HG02852 (cell line): ENCODE measurements at regions not wholly inside any gene's neighbourhood (a gene's known extent, or its start where the extent isn't known, plus 50 kb on each side); places are given as distances from the start of the nearest gene placed in this dataset.

Experiments used
- ATAC-seq: cut with Tn5 transposase; IDR thresholded peaks from one replicate; pipeline ENCODE4 v1.9.1; 2021; ENCODE audit warnings: mild to moderate bottlenecking, moderate library complexity; ENCODE audit not compliant: unreplicated experiment

DNA sequence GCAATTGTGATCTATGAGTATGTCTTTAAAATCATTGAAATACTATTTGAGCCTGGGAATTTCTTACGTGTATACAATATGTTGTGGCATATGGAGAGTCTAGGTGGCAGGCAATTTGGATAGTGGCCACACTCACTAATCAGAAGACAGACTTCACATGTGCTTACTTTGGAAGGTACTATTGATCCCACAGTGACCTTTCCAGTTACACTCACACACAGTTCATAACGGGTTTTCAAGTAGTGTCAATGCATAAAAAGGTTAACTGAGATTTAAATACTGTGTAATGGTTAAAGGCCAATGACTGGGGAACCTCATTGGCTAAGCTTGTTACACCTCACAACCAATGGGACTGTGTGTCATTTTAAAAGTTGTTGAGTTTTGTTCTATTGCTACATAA is 783.2 kb downstream of the RPA4 start:
- ATAC-seq = no peak

- ATAC-seq = no peak
Measured at GRCh38 chrX:97668126-97668525, 784.4 kb downstream of the RPA4 start.

GRCh38 chrX:97672138-97672537 is 788.4 kb downstream of the RPA4 start:
- no peak for ATAC-seq

GRCh38 chrX:97672608-97673007 is 788.9 kb downstream of the RPA4 start:
- no peak for ATAC-seq

- no peak for ATAC-seq
Measured at GRCh38 chrX:97673135-97673534, 789.4 kb downstream of the RPA4 start.

DNA sequence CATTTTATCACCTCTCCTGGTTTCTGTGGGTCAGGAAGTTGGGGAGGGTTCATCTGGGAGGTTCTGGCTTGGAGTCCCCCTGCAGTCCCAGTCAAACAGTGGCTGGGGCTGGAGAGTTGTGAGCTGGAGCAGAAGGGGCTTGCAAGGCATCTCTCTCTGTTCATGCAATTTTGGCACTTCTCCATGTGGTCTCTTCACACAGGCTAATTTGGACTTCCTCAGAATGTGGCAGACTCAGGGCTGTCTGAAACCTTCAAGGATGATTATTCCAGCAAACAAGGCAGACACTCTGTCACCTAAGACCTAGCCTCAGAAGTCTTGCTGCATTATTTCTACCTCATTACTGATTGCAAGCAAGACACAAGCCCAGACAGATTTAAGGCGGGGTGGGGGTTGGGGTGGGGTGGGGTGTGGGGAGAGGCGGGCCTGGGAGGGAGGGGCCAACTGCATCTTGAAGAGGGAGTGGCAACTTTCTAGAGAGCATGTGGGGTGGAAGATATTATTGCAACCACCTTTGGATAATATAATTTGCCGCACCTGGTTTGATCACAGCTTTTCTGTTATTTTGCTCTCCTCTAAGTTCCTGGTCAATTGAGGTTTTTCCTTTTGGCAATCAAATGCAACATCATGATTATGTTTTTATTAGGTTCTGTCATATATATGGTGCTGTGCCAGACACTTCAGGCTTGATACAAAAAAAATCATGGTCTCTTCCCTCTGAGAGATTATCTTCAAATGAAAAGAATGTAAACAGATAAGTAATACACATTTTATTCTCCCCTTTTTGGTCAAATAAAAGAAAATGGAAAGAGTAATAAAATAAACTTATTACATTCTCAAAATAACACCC is 799.5 kb downstream of the RPA4 start:
- ATAC-seq = no peak

GRCh38 chrX:97685753-97686152 is 802.0 kb downstream of the RPA4 start:
- ATAC-seq = peak; percentile 61

DNA sequence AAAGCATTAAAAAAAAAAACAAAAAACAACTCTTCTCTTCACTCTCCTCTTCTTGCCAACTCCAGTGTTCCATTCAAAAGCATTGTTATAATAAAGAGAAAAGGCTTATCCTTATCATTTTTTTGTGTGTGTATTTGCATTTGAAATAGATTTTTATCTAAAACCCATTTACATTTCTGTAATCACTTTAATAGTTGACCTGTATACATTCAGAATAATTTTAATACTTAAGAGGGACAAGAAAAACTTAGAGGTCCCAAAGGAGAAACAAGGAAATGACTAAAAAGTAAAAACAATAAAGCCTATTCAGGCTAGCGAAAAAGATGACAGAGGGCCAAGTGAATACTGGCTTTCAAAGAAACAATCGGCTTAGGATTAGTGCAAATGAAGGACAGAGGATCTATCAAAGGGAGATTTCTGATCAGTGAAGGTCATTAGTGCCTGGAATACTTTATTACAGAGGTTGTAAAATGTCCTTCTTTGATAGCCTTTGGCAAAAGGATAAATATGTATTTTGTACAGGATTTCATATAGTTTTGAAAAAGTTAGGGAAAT is 808.3 kb downstream of the RPA4 start:
- ATAC-seq = no peak

DNA sequence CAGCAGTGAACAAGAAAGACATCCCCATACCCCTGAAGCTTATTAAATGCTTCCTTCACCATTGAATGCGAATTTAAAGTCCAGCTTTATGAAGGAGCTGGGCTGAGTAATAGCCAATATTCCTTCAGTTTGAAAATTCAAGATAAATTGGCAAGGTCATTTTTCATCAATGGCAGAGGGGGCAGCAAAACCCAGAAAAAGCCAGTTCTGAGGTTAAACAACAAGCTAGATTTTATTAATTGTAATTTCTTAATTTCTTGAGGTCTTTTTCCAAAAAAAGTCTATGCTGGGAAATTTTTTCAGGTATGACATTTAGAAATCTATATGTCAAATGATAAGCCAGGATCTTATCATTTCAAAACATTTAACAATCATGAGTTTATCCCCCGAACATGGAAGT is 808.9 kb downstream of the RPA4 start:
- no peak for ATAC-seq

DNA sequence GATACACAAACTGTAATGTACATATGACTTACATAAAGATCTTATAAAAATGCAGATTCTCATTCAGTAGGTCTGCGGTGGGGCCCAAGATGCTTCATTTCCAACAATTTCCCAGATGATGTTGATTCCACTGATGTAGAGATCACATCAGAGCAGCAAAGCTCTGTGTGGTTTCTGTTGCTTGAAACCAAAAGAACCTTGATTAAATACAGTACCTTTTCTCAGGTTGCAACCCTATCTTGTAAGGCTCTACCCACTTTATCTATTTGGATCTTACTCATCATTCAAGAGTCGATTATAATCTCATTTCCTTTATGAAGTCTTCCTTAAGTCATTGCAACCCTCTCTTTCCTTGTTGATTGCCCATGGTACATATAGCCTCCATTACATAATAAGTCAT is 816.8 kb downstream of the RPA4 start:
- no peak for ATAC-seq

DNA sequence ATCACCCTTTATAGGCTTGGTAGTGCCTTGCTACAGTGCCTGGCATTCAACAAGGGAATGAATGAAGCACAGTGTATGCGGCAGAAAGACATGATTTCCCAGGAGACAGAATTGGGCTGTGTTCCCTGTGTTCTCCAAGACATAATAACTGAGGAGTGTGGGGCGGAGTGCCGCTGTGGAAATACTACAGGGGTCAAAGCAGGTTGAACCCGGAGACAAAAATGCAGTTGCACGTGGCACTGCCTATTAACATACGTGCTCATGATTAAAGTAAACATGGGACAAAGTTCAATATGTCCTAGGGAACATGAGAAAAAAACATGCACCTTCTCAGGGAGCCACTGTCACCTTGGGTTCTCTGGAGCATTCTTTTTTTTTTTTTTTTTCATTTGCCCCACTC is 820.8 kb downstream of the RPA4 start:
- ATAC-seq = no peak

DNA sequence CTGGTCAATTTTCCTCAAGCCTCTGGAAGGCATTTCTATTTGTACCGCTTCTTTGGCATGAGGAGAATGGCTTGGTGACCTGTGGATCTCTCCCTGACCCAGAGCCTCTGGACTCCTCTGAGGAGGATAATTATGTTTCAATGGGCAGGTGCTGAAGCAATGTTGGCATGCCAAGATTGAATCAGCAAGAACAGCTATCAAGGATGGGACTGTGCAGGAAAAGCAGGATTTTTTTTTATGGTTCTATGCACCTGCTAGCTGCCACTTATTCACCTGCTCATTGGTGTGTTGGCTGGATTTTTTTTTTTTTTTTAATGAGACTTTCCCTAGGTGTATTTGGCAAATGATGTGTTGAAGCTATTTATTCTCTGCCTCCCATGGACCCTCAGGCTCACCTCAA is 821.2 kb downstream of the RPA4 start:
- ATAC-seq = no peak

DNA sequence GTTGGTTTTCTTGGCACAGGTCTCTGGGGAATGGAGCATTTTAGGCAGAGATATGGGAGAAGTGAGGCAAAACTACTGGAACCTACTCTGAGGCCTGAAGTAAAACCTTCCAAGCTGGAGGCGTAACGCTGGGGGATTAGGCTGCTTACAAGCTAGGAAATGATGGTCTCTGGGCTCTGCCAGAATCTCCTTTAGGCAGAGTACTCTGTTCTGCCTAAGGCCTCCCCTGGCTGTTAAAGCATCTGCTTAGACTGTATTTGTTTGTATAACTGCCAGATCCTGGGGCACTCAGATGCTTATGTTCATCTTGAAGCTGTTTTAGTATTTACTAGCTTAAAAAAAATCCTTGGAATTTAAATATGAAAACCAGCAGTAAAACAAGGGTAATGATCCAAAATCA is 822.2 kb downstream of the RPA4 start:
- ATAC-seq = no peak

DNA sequence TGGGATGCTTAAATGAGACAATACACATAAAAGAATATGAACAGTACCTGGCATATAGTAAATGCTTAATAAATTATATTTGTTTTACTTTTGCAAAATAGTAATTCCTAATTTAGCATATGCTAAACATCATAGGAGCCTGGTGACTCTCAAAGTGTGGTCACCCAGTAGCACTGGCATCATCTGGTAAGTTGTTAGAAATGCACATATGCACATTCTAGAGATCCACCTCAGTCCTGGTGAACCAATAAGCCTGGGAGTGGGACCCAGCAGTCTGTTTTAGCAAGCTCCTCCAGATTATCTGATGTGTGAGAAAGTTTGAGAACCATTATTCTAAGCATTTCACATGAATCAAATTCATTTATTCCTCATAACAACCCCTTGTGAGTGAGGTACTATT is 830.4 kb downstream of the RPA4 start:
- ATAC-seq = no peak

- ATAC-seq = no peak
Measured at GRCh38 chrX:97728215-97728614, 844.5 kb downstream of the RPA4 start.

GRCh38 chrX:97740044-97740443 is 856.3 kb downstream of the RPA4 start:
- no peak for ATAC-seq

- no peak for ATAC-seq
Measured at GRCh38 chrX:97740886-97741285, 857.2 kb downstream of the RPA4 start.

GRCh38 chrX:97743014-97743413 is 859.3 kb downstream of the RPA4 start:
- ATAC-seq = no peak

GRCh38 chrX:97747346-97747745 is 863.6 kb downstream of the RPA4 start:
- ATAC-seq = no peak

DNA sequence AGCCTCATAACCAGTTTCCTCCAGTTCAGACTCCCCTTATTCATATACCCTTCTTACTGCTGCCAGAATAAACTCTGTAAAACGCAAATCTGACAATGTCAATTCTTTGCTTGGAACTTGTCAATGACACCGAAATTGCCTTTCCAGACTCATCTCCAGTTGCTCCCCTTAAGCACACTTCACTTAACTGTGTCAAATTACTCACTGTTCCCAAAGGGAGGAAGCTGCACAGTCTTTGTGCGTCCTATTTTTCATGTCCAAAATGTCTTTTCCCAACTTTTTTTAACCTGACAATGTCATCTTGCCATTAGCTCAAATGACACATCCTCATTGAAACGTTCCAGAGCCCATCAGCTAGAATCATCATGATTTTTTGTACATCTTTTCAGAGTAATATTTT is 867.3 kb downstream of the RPA4 start:
- no peak for ATAC-seq

GRCh38 chrX:97751735-97752134 is 868.0 kb downstream of the RPA4 start:
- no peak for ATAC-seq

DNA sequence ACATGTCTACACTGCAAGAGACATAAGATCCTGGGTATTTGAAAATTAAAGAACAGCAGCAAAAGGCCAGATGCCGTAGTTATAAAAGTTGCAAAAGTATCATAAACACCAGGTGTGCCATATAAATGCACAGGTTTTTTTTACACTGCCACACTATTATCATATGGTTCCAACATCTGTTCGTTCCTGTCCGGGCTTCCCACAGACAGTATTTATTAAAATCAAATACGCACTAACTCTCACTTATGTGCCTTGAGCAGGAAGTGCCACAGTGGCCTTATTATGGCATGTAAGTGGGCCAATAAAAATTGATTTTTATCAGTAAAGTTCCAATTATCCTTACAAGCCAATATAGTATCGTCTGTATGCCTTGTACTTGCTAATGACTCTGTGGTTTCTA is 873.2 kb downstream of the RPA4 start:
- no peak for ATAC-seq

DNA sequence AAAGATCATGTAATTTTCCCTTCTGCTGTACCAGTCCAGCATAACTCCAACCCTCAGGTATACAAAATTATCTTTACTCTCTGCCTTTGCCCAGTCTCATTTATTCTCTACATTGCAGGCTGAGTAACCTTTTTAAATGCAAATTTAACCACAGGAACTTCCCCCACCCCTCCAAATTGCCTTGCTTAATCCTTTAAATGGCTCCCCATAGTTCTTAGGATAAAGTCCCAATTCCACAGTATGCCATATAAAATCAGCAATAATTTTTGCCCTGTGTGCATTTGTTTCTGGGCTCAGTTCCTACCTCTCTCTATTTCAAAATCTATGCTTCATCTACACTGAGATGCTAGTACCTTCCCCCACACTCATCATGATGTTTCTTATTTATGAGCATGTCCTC is 879.7 kb downstream of the RPA4 start:
- no peak for ATAC-seq
